ENCODE measurements at regions not wholly inside any gene's neighbourhood (a gene's known extent, or its start where the extent isn't known, plus 50 kb on each side); places are given as distances from the start of the nearest gene placed in this dataset.

GRCh38 chr9:727767-728166, 113.7 kb upstream of the DMRT1 start (continued):
- TF ChIP-seq KDM4A (IDR thresholded peaks at IDR 0.05; ENCODE audit: low read depth, low read length, severe bottlenecking) (no peak), POLR2A (IDR thresholded peaks at IDR 0.05; ENCODE audit: control extremely low read depth in 1 of 2, low read depth in 2 of 2, low read length in 2 of 2) (no peak), YY1 (IDR thresholded peaks at IDR 0.05; ENCODE audit: low read depth, low read length) (0 out of 2 replicates have a peak, but pooled peaks have one; percentile 11), RXRA (IDR thresholded peaks at IDR 0.05; ENCODE audit: insufficient read depth, low read depth, low read length) (no peak), SP1 (IDR thresholded peaks at IDR 0.05; ENCODE audit: low read depth, low read length) (peak; percentile 65; the same call in 1 of the 2 replicates)

Data from H1 (cell line).